ENCODE measurements at regions not wholly inside any gene's neighbourhood (a gene's known extent, or its start where the extent isn't known, plus 50 kb on each side); places are given as distances from the start of the nearest gene placed in this dataset.

- DNase-seq = no peak
These were observed 87.6 kb upstream of the DUSP10 start for GRCh38 chr1:221829327-221830015.

GRCh38 chr1:221827307-221827642 lies 85.4 kb upstream of the DUSP10 start:
- DNase-seq = no peak

GRCh38 chr1:221824909-221825308 lies 83.0 kb upstream of the DUSP10 start:
- DNase-seq = no peak

- no peak for DNase-seq
These were observed 82.1 kb upstream of the DUSP10 start for GRCh38 chr1:221824025-221824424.

- no peak for DNase-seq
These were observed 81.7 kb upstream of the DUSP10 start for GRCh38 chr1:221823561-221823960.

GRCh38 chr1:221823149-221823548 lies 81.3 kb upstream of the DUSP10 start:
- no peak for DNase-seq

- no peak for DNase-seq
These were observed 80.7 kb upstream of the DUSP10 start for GRCh38 chr1:221822591-221822990.

GRCh38 chr1:221816899-221817298 lies 75.0 kb upstream of the DUSP10 start:
- DNase-seq = no peak

- DNase-seq = no peak
These were observed 73.8 kb upstream of the DUSP10 start for GRCh38 chr1:221815660-221816059.

GRCh38 chr1:221813887-221814286 lies 72.0 kb upstream of the DUSP10 start:
- no peak for DNase-seq

GRCh38 chr1:221812905-221813597 lies 71.2 kb upstream of the DUSP10 start:
- no peak for DNase-seq

GRCh38 chr1:221812088-221812752 lies 70.3 kb upstream of the DUSP10 start:
- no peak for DNase-seq

- no peak for DNase-seq
These were observed 68.5 kb upstream of the DUSP10 start for GRCh38 chr1:221810406-221810805.

GRCh38 chr1:221809091-221810029 lies 67.5 kb upstream of the DUSP10 start:
- no peak for DNase-seq

- DNase-seq = no peak
These were observed 65.1 kb upstream of the DUSP10 start for GRCh38 chr1:221806984-221807383.

GRCh38 chr1:221806236-221806635 lies 64.3 kb upstream of the DUSP10 start:
- DNase-seq = no peak

- no peak for DNase-seq
These were observed 63.2 kb upstream of the DUSP10 start for GRCh38 chr1:221805121-221805520.

- DNase-seq = no peak
These were observed 62.4 kb upstream of the DUSP10 start for GRCh38 chr1:221804303-221804702.

- DNase-seq = no peak
These were observed 60.1 kb upstream of the DUSP10 start for GRCh38 chr1:221801773-221802516.

GRCh38 chr1:221801251-221801661 lies 59.4 kb upstream of the DUSP10 start:
- DNase-seq = no peak

GRCh38 chr1:221800831-221801230 lies 58.9 kb upstream of the DUSP10 start:
- no peak for DNase-seq

GRCh38 chr1:221797506-221797905 lies 55.6 kb upstream of the DUSP10 start:
- DNase-seq = no peak

All from NCI-H1105 (cell line).